Osteoblast (primary cell): ENCODE measurements at regions not wholly inside any gene's neighbourhood (a gene's known extent, or its start where the extent isn't known, plus 50 kb on each side); places are given as distances from the start of the nearest gene placed in this dataset.
A peak's percentile ranks its signal among the peaks of the same experiment; 100 is the strongest.

Experiments
- DNase-seq: peaks from one replicate; pipeline ENCODE4 v3.0.0; 2011; ENCODE audit warnings: low spot score, mixed read lengths; ENCODE audit not compliant: insufficient read length; ENCODE audit errors: missing footprints
- H2AFZ ChIP-seq: 2 replicates; pipeline ENCODE4 v1.6.0; 2011; ENCODE audit warnings: mild to moderate bottlenecking, low read length
- H3K27ac ChIP-seq: 2 replicates; pipeline ENCODE4 v1.5.1; 2011; ENCODE audit warnings: mild to moderate bottlenecking, low read depth, low read length, moderate library complexity
- H3K27me3 ChIP-seq: 2 replicates; pipeline ENCODE4 v1.6.0; 2012; ENCODE audit warnings: mild to moderate bottlenecking, control low read depth, inconsistent platforms, low read length, moderate library complexity; ENCODE audit not compliant: insufficient read depth
- H3K36me3 ChIP-seq: 2 replicates; pipeline ENCODE4 v1.5.1; 2011; ENCODE audit warnings: mild to moderate bottlenecking, low read length, control low read depth, moderate library complexity; ENCODE audit not compliant: insufficient read depth
- H3K4me1 ChIP-seq: 2 replicates; pipeline ENCODE4 v1.5.1; 2011; ENCODE audit warnings: mild to moderate bottlenecking, low read length, control low read depth, moderate library complexity; ENCODE audit not compliant: insufficient read depth
- H3K4me2 ChIP-seq: 2 replicates; pipeline ENCODE4 v1.6.0; 2011; ENCODE audit warnings: mild to moderate bottlenecking, low read length; ENCODE audit not compliant: insufficient read depth
- H3K4me3 ChIP-seq: fragments of 200-600 bp; sonication (generic); 3 replicates; pipeline ENCODE4 v1.5.1; 2012; ENCODE audit warnings: mild to moderate bottlenecking, low read length, inconsistent platforms; ENCODE audit not compliant: insufficient read depth
- H3K79me2 ChIP-seq: 2 replicates; pipeline ENCODE4 v1.6.0; 2012; ENCODE audit warnings: mild to moderate bottlenecking, low read length, control low read depth, inconsistent platforms; ENCODE audit not compliant: insufficient read depth
- H3K9me3 ChIP-seq: 2 replicates; pipeline ENCODE4 v1.5.1; 2011; ENCODE audit warnings: low read depth, low read length, control low read depth
- H4K20me1 ChIP-seq: 2 replicates; pipeline ENCODE4 v1.6.0; 2012; ENCODE audit warnings: mild to moderate bottlenecking, low read length, control low read depth; ENCODE audit not compliant: insufficient read depth
- CTCF ChIP-seq: IDR thresholded peaks from 2 replicates; pipeline ENCODE4 v1.5.1; 2011; ENCODE audit warnings: mild to moderate bottlenecking, low read depth, low read length, moderate library complexity; ENCODE audit errors: extremely low read depth

DNA sequence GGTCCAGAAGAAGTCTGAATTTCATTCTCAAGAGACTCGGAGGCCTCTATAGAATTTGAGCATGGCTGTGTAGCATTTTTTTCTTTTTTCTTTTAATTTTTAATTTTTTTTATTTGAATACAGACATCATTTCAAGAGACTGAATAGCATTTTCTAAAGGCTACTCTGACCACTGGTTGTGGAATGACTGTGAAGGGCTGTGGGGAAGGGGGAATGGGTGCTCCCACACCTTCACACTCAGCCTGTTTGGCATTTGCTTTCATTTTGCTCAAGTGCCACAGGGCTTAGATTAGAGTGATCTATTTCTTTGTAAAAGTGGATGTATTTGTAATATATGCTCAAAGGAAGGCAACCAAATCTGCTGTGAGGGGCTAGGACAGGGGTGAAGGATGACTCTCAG is 142.0 kb upstream of the SPOPL start:
- Histone ChIP-seq H4K20me1 (no peaks in the 10 kb centered on the region), H3K4me2 (no peak overlapping the region), H2AFZ (no peak overlapping the region), H3K36me3 (no peaks in the 10 kb centered on the region), H3K27ac (no peak overlapping the region), H3K79me2 (no peaks in the 10 kb centered on the region), H3K4me1 (peaks cover 5% of the 10 kb centered on the region), H3K9me3 (no peaks in the 10 kb centered on the region), H3K4me3 (no peak overlapping the region), H3K27me3 (no peaks in the 10 kb centered on the region)
- no peak for TF ChIP-seq CTCF
- DNase-seq = no peak

GRCh38 chr2:138364554-138365162 is 136.9 kb upstream of the SPOPL start:
- Histone ChIP-seq H4K20me1 (no peaks in the 10 kb centered on the region), H3K36me3 (no peaks in the 10 kb centered on the region), H3K79me2 (no peaks in the 10 kb centered on the region), H3K27ac (no peak overlapping the region), H3K4me3 (no peak overlapping the region), H3K9me3 (no peaks in the 10 kb centered on the region), H3K27me3 (no peaks in the 10 kb centered on the region), H2AFZ (no peak overlapping the region), H3K4me2 (peak overlapping the region; percentile 5), H3K4me1 (peaks cover 27% of the 10 kb centered on the region)
- DNase-seq = peak; percentile 29
- TF ChIP-seq CTCF = no peak

GRCh38 chr2:138365581-138365980 is 136.0 kb upstream of the SPOPL start:
- Histone ChIP-seq H3K4me3 (no peak overlapping the region), H3K27me3 (no peaks in the 10 kb centered on the region), H4K20me1 (no peaks in the 10 kb centered on the region), H3K27ac (no peak overlapping the region), H3K4me2 (no peak overlapping the region), H3K36me3 (no peaks in the 10 kb centered on the region), H3K9me3 (no peaks in the 10 kb centered on the region), H3K4me1 (peaks cover 27% of the 10 kb centered on the region), H3K79me2 (no peaks in the 10 kb centered on the region), H2AFZ (no peak overlapping the region)
- no peak for DNase-seq
- TF ChIP-seq CTCF = no peak

- Histone ChIP-seq H3K27ac (no peak overlapping the region), H3K27me3 (no peaks in the 10 kb centered on the region), H3K79me2 (no peaks in the 10 kb centered on the region), H3K4me2 (no peak overlapping the region), H3K4me3 (no peak overlapping the region), H3K9me3 (no peaks in the 10 kb centered on the region), H3K4me1 (peaks cover 20% of the 10 kb centered on the region), H4K20me1 (no peaks in the 10 kb centered on the region), H3K36me3 (no peaks in the 10 kb centered on the region), H2AFZ (no peak overlapping the region)
- TF ChIP-seq CTCF = no peak
- DNase-seq = no peak
These were observed 131.7 kb upstream of the SPOPL start for GRCh38 chr2:138369856-138370255.
